AG04450 (cell line): ENCODE measurements at regions not wholly inside any gene's neighbourhood (a gene's known extent, or its start where the extent isn't known, plus 50 kb on each side); places are given as distances from the start of the nearest gene placed in this dataset.
"Not testable (repeated sequence)": the region's sequence is repeated elsewhere in the genome, so short reads cannot be mapped to it uniquely, and the experiment has no call there.

Source experiments
- CTCF ChIA-PET: fragments of 300-600, 350-600 bp; formaldehyde crosslinking; extraction: SDS; loops from one replicate; lab custom pipeline; 2022; ENCODE audit warnings: antibody characterized with exemption, inconsistent platforms; lab: Charles Lee
- POLR2A ChIA-PET: fragments of 350-600 bp; formaldehyde crosslinking; extraction: SDS; loops from one replicate; lab custom pipeline; 2021; ENCODE audit warnings: antibody characterized with exemption, inconsistent platforms; lab: Yijun Ruan, JAX
- DNase-seq: peaks from one replicate; pipeline ENCODE4 v3.0.0-alpha.2; 2011; ENCODE audit warnings: low read depth, low spot score
- H3K27ac ChIP-seq: one replicate; pipeline ENCODE4 v1.5.1; 2012; ENCODE audit warnings: low read depth, low read length, control low read depth
- H3K27me3 ChIP-seq: one replicate; pipeline ENCODE4 v1.6.0; 2012; ENCODE audit warnings: low read length; ENCODE audit not compliant: control insufficient read depth, insufficient read depth
- H3K4me3 ChIP-seq: 2 replicates; pipeline ENCODE4 v1.5.1; 2011; ENCODE audit warnings: mild to moderate bottlenecking, low read depth, low read length, control low read depth
- H3K9me3 ChIP-seq: 2 replicates; pipeline ENCODE4 v1.5.1; 2012; ENCODE audit warnings: low read length; ENCODE audit not compliant: control insufficient read depth, insufficient read depth
- CTCF ChIP-seq: IDR thresholded peaks from 2 replicates; pipeline ENCODE4 v1.5.1; 2011; ENCODE audit warnings: low read depth, low read length, control low read depth, inconsistent platforms

- no peak for TF ChIP-seq CTCF
- CTCF ChIA-PET, result no interaction called here
- POLR2A ChIA-PET, result no interaction called here
- no peak overlapping the region for H3K27ac ChIP-seq
- H3K4me3 ChIP-seq, result no peak overlapping the region
- no peaks in the 10 kb centered on the region for H3K27me3 ChIP-seq
- H3K9me3 ChIP-seq, result no peaks in the 10 kb centered on the region; the same call in 1 of the 2 replicates
- DNase-seq, result no peak
These were observed 303.5 kb downstream of the NEBL start for GRCh38 chr10:20593649-20594048.

DNA sequence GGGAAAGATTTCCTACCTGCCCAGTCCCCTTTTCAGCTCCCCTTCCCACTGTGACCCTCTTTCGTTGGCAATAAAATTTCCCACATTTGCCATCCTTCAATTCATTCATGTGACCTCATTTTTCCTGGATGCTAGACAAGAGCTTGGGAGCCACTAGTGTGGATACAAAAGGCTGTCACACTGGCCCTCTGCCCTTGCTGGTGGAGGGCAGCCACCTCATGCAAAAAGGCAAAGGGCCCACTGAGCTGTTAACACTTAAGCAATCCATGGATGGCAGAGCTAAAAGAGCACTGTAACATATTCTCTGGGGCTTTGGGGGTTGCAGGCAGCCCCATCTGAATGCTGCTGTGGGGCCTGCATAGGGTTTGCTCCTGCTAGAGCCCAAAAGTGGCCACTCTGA lies 315.1 kb downstream of the NEBL start:
- no peak for TF ChIP-seq CTCF
- no peak overlapping the region for H3K27ac ChIP-seq
- no peaks in the 10 kb centered on the region for H3K27me3 ChIP-seq
- DNase-seq, result no peak
- POLR2A ChIA-PET, result no interaction called here
- H3K9me3 ChIP-seq, result peaks cover 17% of the 10 kb centered on the region
- H3K4me3 ChIP-seq, result no peak overlapping the region
- CTCF ChIA-PET, result no interaction called here

DNA sequence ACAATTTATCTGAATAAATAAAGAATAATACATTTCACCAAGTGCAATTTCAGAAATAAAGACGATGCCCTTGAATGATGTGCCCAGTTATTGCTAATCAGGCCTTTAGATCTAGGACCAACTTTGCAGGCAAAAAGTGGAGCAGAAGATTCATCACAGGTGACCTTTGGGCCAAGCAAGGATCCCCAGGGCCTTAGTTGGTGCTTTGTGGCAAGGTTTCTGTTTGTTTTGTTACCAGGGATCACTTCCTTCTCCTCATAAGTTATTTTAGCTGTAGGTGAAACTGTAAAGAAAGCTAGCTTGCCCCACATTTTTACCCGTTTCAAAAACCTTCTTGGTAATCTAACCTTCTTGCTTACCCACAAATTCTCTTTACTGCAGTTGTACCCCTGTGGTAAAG lies 323.2 kb downstream of the NEBL start:
- ChIA-PET CTCF (no interaction called here), POLR2A (no interaction called here)
- no peak for TF ChIP-seq CTCF

GRCh38 chr10:20555990-20556389 lies 341.1 kb downstream of the NEBL start:
- H3K27me3 ChIP-seq, H3K27ac ChIP-seq, CTCF ChIA-PET, DNase-seq, H3K4me3 ChIP-seq, POLR2A ChIA-PET, H3K9me3 ChIP-seq: not testable (repeated sequence)

More for the DNA sequence above, 323.2 kb downstream of the NEBL start:
- no peak overlapping the region for H3K4me3 ChIP-seq
- peaks cover 2% of the 10 kb centered on the region; the same call in 1 of the 2 replicates for H3K9me3 ChIP-seq
- H3K27me3 ChIP-seq, result no peaks in the 10 kb centered on the region
- no peak for DNase-seq
- H3K27ac ChIP-seq, result no peak overlapping the region

- H3K27me3 ChIP-seq, result no peaks in the 10 kb centered on the region
- peaks cover 6% of the 10 kb centered on the region for H3K9me3 ChIP-seq
- no peak overlapping the region for H3K4me3 ChIP-seq
- no peak for DNase-seq
- H3K27ac ChIP-seq, result no peak overlapping the region
- CTCF ChIA-PET, result no interaction called here
- POLR2A ChIA-PET, result no interaction called here
- TF ChIP-seq CTCF, result no peak
These were observed 344.7 kb downstream of the NEBL start for GRCh38 chr10:20552382-20552781.

GRCh38 chr10:20551761-20552160 lies 345.4 kb downstream of the NEBL start:
- H3K4me3 ChIP-seq, result no peak overlapping the region
- peaks cover 8% of the 10 kb centered on the region for H3K9me3 ChIP-seq
- no peak for DNase-seq
- H3K27me3 ChIP-seq, result no peaks in the 10 kb centered on the region
- H3K27ac ChIP-seq, result no peak overlapping the region
- no peak for TF ChIP-seq CTCF
- ChIA-PET POLR2A (no interaction called here), CTCF (no interaction called here)
